Liver (tissue), 7 donors: ENCODE measurements at regions not wholly inside any gene's neighbourhood (a gene's known extent, or its start where the extent isn't known, plus 50 kb on each side); places are given as distances from the start of the nearest gene placed in this dataset.

Source experiments
- DNase-seq: peaks from one replicate; pipeline ENCODE4 v3.0.0-alpha.2; 2017; ENCODE audit warnings: low spot score
- H3K27ac ChIP-seq, 2 donors: one replicate each; pipeline ENCODE4 v1.7.0; 2013; ENCODE audit warnings: inconsistent platforms in 2 of 2, low read length in 2 of 2, control low read depth in 1 of 2, low read depth in 1 of 2, mild to moderate bottlenecking in 1 of 2
- H3K27me3 ChIP-seq, 4 donors: one replicate each; pipeline versions ENCODE4 v1.6.1 to v1.7.0; 2013; ENCODE audit warnings: low read length in 3 of 4, inconsistent platforms in 1 of 4, mild to moderate bottlenecking in 1 of 4, moderate library complexity in 1 of 4; ENCODE audit not compliant: control insufficient read depth in 4 of 4, insufficient read depth in 4 of 4
- H3K36me3 ChIP-seq, 4 donors: one replicate each; pipeline versions ENCODE4 v1.6.1 to v1.7.0; 2013; ENCODE audit warnings: low read length in 3 of 4, mild to moderate bottlenecking in 3 of 4, low read depth in 1 of 4, moderate library complexity in 1 of 4; ENCODE audit not compliant: control insufficient read depth in 4 of 4, insufficient read depth in 3 of 4
- H3K4me1 ChIP-seq, 4 donors: one replicate each; pipeline versions ENCODE4 v1.6.1 to v1.7.0; 2013; ENCODE audit warnings: low read length in 3 of 4, mild to moderate bottlenecking in 3 of 4, moderate library complexity in 1 of 4; ENCODE audit not compliant: control insufficient read depth in 4 of 4, insufficient read depth in 4 of 4
- H3K4me3 ChIP-seq, 3 donors: one replicate each; pipeline versions ENCODE4 v1.6.1 to v1.7.0; 2013; ENCODE audit warnings: low read length in 3 of 3, control low read depth in 1 of 3, low read depth in 1 of 3, mild to moderate bottlenecking in 1 of 3
- H3K9ac ChIP-seq, 2 donors: one replicate each; pipeline ENCODE4 v1.7.0; 2013; ENCODE audit warnings: low read length in 2 of 2, mild to moderate bottlenecking in 2 of 2, moderate library complexity in 2 of 2, control low read depth in 1 of 2, low read depth in 1 of 2
- H3K9me3 ChIP-seq, 4 donors: one replicate each; pipeline versions ENCODE4 v1.6.1 to v1.7.0; 2013; ENCODE audit warnings: low read length in 3 of 4; ENCODE audit not compliant: control insufficient read depth in 4 of 4
- EGR1 ChIP-seq, 2 donors: IDR thresholded peaks; 2 replicates each; pipeline ENCODE4 v1.6.1; 2016 to 2018; ENCODE audit warnings: antibody characterized with exemption in 2 of 2, low read depth in 2 of 2
- FOXA1 ChIP-seq: IDR thresholded peaks from 2 replicates; pipeline ENCODE4 v1.6.1; 2016; ENCODE audit warnings: antibody characterized with exemption
- GABPA ChIP-seq, 2 donors: IDR thresholded peaks in 1 of 2; conservative IDR thresholded peaks in 1 of 2; 2 replicates each; pipeline ENCODE4 v1.6.1; 2016; ENCODE audit warnings: antibody characterized with exemption in 2 of 2, mild to moderate bottlenecking in 1 of 2, moderate library complexity in 1 of 2
- HNF4A ChIP-seq, 2 donors: conservative IDR thresholded peaks; 2 replicates each; pipeline ENCODE4 v1.6.1; 2016; ENCODE audit warnings: antibody characterized with exemption in 2 of 2, mild to moderate bottlenecking in 2 of 2
- HNF4G ChIP-seq: IDR thresholded peaks from 2 replicates; pipeline ENCODE4 v1.6.1; 2016; ENCODE audit warnings: antibody characterized with exemption
- JUND ChIP-seq, 2 donors: IDR thresholded peaks; 2 replicates each; pipeline ENCODE4 v1.6.1; 2016; ENCODE audit warnings: antibody characterized with exemption in 2 of 2
- NR2F2 ChIP-seq: IDR thresholded peaks from 2 replicates; pipeline ENCODE4 v1.6.1; 2016; ENCODE audit warnings: antibody characterized with exemption
- RXRA ChIP-seq, 2 donors: IDR thresholded peaks; 2 replicates each; pipeline ENCODE4 v1.6.1; 2017 to 2018; ENCODE audit warnings: antibody characterized with exemption in 2 of 2, mild to moderate bottlenecking in 1 of 2
- SP1 ChIP-seq: IDR thresholded peaks from 2 replicates; pipeline ENCODE4 v1.6.1; 2018; ENCODE audit warnings: antibody characterized with exemption, mild to moderate bottlenecking
- TAF1 ChIP-seq: conservative IDR thresholded peaks from 2 replicates; pipeline ENCODE4 v1.6.1; 2016; ENCODE audit warnings: antibody characterized with exemption, mild to moderate bottlenecking
- YY1 ChIP-seq: IDR thresholded peaks from 2 replicates; pipeline ENCODE4 v1.6.1; 2016; ENCODE audit warnings: antibody characterized with exemption, mild to moderate bottlenecking
- WGBS: extraction: QIAGEN DNeasy Blood & Tissue Kit; methylation state at CpG from one replicate; pipeline ENCODE4 v1.1.7; 2013; 5-methylcytosine and 5-hydroxymethylcytosine counted together
- TF ChIP-seq, protein P1 (sequence below): IDR thresholded peaks from 2 replicates; pipeline ENCODE4 v1.6.1; 2016; ENCODE audit warnings: antibody characterized with exemption
- TF ChIP-seq, protein P2 (sequence below): IDR thresholded peaks from 2 replicates; pipeline ENCODE4 v1.6.1; 2016; ENCODE audit warnings: antibody characterized with exemption
- TF ChIP-seq, protein P3 (sequence below): IDR thresholded peaks from 2 replicates; pipeline ENCODE4 v1.6.1; 2016; ENCODE audit warnings: antibody characterized with exemption, mild to moderate bottlenecking
- TF ChIP-seq, protein P4 (sequence below): IDR thresholded peaks from 2 replicates; pipeline ENCODE4 v1.6.1; 2016; ENCODE audit warnings: antibody characterized with exemption
- donor health status: healthy.
- donor health status: healthy.
- donor health status: healthy.
- donor health status: healthy.

DNA sequence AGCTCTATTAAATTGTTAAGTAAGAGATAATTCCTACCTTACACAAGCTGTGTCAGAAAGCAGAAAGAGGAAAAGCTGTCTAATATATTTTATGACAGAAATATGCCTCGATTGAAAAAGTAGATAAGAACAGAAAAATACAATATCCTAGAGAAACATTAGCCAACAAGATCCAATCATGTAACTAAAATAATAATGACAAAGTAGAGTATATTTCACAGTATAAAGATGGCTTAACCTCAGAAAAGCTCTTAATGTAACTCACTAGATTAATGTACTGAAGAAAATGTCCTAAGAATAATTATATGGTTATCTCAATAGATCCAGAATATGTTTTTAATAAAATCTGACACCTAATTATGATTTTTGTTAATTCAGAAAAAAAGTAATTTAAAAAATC, 89.8 kb upstream of the HABP2 start:
- H3K4me3 ChIP-seq, result no peak overlapping the region
- peaks cover 0 to 2% (median 0%) of the 10 kb centered on the region in 4 donors for H3K4me1 ChIP-seq
- 70% methylated on average over 1 of the region's 1 CpG for WGBS
- no peaks in the 10 kb centered on the region for H3K9me3 ChIP-seq
- TF ChIP-seq SP1, result no peak
- no peak for TF ChIP-seq HNF4G
- TF ChIP-seq, protein P1, sequence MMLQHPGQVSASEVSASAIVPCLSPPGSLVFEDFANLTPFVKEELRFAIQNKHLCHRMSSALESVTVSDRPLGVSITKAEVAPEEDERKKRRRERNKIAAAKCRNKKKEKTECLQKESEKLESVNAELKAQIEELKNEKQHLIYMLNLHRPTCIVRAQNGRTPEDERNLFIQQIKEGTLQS, result no peak
- no peak for TF ChIP-seq TAF1
- no peaks in the 10 kb centered on the region for H3K36me3 ChIP-seq
- H3K27me3 ChIP-seq, result no peaks in the 10 kb centered on the region
- no peak overlapping the region for H3K9ac ChIP-seq
- DNase-seq, result no peak
- no peak overlapping the region for H3K27ac ChIP-seq

DNA sequence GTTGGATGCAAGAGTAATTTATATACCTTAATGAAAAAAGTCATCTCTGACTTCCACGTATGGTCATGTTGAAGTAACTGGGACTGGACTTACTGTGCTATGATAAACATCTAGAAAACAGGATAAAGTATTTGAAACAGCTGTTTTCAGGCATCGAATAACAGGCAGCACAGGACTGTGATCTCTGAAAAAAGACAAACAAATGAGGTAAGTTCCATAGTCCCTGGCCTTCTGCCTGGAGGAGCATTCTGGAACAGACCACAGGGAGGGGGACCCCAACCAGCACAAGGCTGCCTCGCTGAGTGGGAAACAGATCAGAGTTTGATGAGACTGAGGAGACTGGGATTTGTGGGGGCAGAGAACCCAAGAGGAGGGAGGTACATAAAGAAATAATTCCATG, 89.1 kb upstream of the HABP2 start:
- TF ChIP-seq, protein P2, sequence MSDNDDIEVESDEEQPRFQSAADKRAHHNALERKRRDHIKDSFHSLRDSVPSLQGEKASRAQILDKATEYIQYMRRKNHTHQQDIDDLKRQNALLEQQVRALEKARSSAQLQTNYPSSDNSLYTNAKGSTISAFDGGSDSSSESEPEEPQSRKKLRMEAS, result peak; percentile 64
- no peak for TF ChIP-seq EGR1 (IDR thresholded peaks at IDR 0.05; ENCODE audit: low read depth in 2 of 2)
- TF ChIP-seq YY1, result peak; percentile 24
- no peak for TF ChIP-seq NR2F2
- peak; percentile 44 to 60 for TF ChIP-seq HNF4A (conservative IDR thresholded peaks at IDR 0.05)
- no peak for TF ChIP-seq FOXA1
- no peak for TF ChIP-seq GABPA (IDR thresholded peaks at IDR 0.05 in 1 of 2, conservative IDR thresholded peaks at IDR 0.05 in 1 of 2)
- no peak for TF ChIP-seq SP1
- WGBS, result 30% methylated on average over 3 of the region's 3 CpGs
- Histone ChIP-seq H3K9me3 (no peaks in the 10 kb centered on the region), H3K4me1 (peaks cover 0 to 2% (median 0%) of the 10 kb centered on the region in 4 donors), H3K4me3 (no peak overlapping the region), H3K36me3 (no peaks in the 10 kb centered on the region), H3K27ac (no peak overlapping the region), H3K27me3 (no peaks in the 10 kb centered on the region), H3K9ac (no peak overlapping the region)
- DNase-seq, result no peak

DNA sequence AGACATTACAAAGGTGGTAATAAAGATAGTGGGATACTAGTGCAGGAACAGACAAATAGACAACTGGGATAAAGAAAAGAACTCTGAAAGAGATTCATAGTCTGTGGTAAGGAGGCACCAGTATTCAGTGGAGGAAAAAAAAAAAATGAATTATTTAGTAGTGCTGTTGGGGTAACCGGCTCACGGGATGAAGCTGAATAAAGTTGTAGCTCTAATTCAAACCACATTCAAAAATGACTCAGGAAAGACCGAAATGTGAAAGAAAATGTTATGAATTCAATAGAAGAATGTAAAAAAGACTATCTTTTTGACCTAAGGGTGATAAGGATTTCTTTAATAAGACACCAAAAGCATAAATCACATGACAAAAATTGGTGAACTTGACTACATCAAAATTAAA, 83.1 kb upstream of the HABP2 start:
- Histone ChIP-seq H3K27me3 (no peaks in the 10 kb centered on the region), H3K4me1 (no peaks in the 10 kb centered on the region), H3K4me3 (no peak overlapping the region), H3K27ac (no peak overlapping the region), H3K9ac (no peak overlapping the region), H3K9me3 (no peaks in the 10 kb centered on the region), H3K36me3 (no peaks in the 10 kb centered on the region)
- TF ChIP-seq FOXA1 (no peak), HNF4G (no peak), NR2F2 (no peak), RXRA (IDR thresholded peaks at IDR 0.05) (no peak), JUND (IDR thresholded peaks at IDR 0.05) (no peak)
- TF ChIP-seq, protein P3, sequence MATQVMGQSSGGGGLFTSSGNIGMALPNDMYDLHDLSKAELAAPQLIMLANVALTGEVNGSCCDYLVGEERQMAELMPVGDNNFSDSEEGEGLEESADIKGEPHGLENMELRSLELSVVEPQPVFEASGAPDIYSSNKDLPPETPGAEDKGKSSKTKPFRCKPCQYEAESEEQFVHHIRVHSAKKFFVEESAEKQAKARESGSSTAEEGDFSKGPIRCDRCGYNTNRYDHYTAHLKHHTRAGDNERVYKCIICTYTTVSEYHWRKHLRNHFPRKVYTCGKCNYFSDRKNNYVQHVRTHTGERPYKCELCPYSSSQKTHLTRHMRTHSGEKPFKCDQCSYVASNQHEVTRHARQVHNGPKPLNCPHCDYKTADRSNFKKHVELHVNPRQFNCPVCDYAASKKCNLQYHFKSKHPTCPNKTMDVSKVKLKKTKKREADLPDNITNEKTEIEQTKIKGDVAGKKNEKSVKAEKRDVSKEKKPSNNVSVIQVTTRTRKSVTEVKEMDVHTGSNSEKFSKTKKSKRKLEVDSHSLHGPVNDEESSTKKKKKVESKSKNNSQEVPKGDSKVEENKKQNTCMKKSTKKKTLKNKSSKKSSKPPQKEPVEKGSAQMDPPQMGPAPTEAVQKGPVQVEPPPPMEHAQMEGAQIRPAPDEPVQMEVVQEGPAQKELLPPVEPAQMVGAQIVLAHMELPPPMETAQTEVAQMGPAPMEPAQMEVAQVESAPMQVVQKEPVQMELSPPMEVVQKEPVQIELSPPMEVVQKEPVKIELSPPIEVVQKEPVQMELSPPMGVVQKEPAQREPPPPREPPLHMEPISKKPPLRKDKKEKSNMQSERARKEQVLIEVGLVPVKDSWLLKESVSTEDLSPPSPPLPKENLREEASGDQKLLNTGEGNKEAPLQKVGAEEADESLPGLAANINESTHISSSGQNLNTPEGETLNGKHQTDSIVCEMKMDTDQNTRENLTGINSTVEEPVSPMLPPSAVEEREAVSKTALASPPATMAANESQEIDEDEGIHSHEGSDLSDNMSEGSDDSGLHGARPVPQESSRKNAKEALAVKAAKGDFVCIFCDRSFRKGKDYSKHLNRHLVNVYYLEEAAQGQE, result no peak
- TF ChIP-seq, protein P4, sequence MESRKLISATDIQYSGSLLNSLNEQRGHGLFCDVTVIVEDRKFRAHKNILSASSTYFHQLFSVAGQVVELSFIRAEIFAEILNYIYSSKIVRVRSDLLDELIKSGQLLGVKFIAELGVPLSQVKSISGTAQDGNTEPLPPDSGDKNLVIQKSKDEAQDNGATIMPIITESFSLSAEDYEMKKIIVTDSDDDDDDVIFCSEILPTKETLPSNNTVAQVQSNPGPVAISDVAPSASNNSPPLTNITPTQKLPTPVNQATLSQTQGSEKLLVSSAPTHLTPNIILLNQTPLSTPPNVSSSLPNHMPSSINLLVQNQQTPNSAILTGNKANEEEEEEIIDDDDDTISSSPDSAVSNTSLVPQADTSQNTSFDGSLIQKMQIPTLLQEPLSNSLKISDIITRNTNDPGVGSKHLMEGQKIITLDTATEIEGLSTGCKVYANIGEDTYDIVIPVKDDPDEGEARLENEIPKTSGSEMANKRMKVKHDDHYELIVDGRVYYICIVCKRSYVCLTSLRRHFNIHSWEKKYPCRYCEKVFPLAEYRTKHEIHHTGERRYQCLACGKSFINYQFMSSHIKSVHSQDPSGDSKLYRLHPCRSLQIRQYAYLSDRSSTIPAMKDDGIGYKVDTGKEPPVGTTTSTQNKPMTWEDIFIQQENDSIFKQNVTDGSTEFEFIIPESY, result no peak
- TF ChIP-seq, protein P1, result no peak
- no peak for DNase-seq
- 95% methylated on average over 3 of the region's 3 CpGs for WGBS
